ENCODE measurements at regions not wholly inside any gene's neighbourhood (a gene's known extent, or its start where the extent isn't known, plus 50 kb on each side); places are given as distances from the start of the nearest gene placed in this dataset.

- H3K4me3 ChIP-seq (ENCODE audit: control insufficient read depth in 2 of 3, extremely low read depth in 1 of 3, insufficient read depth in 2 of 3, low read depth in 1 of 3, low read length in 3 of 3), result no peak overlapping the region
- no peaks in the 10 kb centered on the region for H3K79me2 ChIP-seq (ENCODE audit: control insufficient read depth, insufficient read depth, low read length)
- peak overlapping the region; percentile 37 for H3K27ac ChIP-seq (ENCODE audit: control insufficient read depth, insufficient read depth, low read length)
- H3K27me3 ChIP-seq (ENCODE audit: control insufficient read depth, extremely low read depth, insufficient read depth, low read length), result no peaks in the 10 kb centered on the region
- peak; percentile 87 for DNase-seq (ENCODE audit: low read depth, low spot score)
- no peaks in the 10 kb centered on the region for H3K9me1 ChIP-seq (ENCODE audit: control insufficient read depth, extremely low read depth, insufficient read depth, low read length)
- no peaks in the 10 kb centered on the region for H4K20me1 ChIP-seq (ENCODE audit: control insufficient read depth, extremely low read depth, insufficient read depth, low read length)
- TF ChIP-seq CTCF (optimal IDR thresholded peaks at IDR 0.05 in 1 of 3, IDR thresholded peaks at IDR 0.05 in 1 of 3, conservative IDR thresholded peaks at IDR 0.05 in 1 of 3; ENCODE audit: extremely low read depth in 1 of 3, insufficient read depth in 2 of 3, low read length in 3 of 3) (no peak), EZH2 (IDR thresholded peaks at IDR 0.05; ENCODE audit: low read length) (no peak)
- FAIRE-seq, result peak; percentile 95
- H3K9ac ChIP-seq (ENCODE audit: control insufficient read depth, extremely low read depth, insufficient read depth, low read length), result no peak overlapping the region
- no peaks in the 10 kb centered on the region for H3K9me3 ChIP-seq (ENCODE audit: control insufficient read depth, low read depth, low read length)
- H3K36me3 ChIP-seq (ENCODE audit: control insufficient read depth in 2 of 2, extremely low read depth in 1 of 2, insufficient read depth in 2 of 2, low read length in 2 of 2), result no peaks in the 10 kb centered on the region
- dilution Hi-C loops (cut with MboI; ENCODE audit: extremely low pct_ligation_motif_present, low sequenced_read_pairs), result no loop called here
- H3K4me1 ChIP-seq (ENCODE audit: control insufficient read depth, extremely low read depth, insufficient read depth, low read length), result peaks cover 54% of the 10 kb centered on the region
- H2AFZ ChIP-seq (ENCODE audit: control insufficient read depth, low read length), result no peak overlapping the region
- peak overlapping the region; percentile 39 for H3K4me2 ChIP-seq (ENCODE audit: control insufficient read depth, extremely low read depth, insufficient read depth, low read depth, low read length)
Observed at GRCh38 chr5:158382473-158382872, 523.5 kb upstream of the CLINT1 start.

GRCh38 chr5:158381614-158382160, 522.7 kb upstream of the CLINT1 start:
- Histone ChIP-seq H3K79me2 (ENCODE audit: control insufficient read depth, insufficient read depth, low read length) (no peaks in the 10 kb centered on the region), H3K4me3 (ENCODE audit: control insufficient read depth in 2 of 3, extremely low read depth in 1 of 3, insufficient read depth in 2 of 3, low read depth in 1 of 3, low read length in 3 of 3) (no peak overlapping the region), H3K9me3 (ENCODE audit: control insufficient read depth, low read depth, low read length) (no peaks in the 10 kb centered on the region), H3K9ac (ENCODE audit: control insufficient read depth, extremely low read depth, insufficient read depth, low read length) (no peak overlapping the region), H2AFZ (ENCODE audit: control insufficient read depth, low read length) (no peak overlapping the region), H3K9me1 (ENCODE audit: control insufficient read depth, extremely low read depth, insufficient read depth, low read length) (no peaks in the 10 kb centered on the region), H4K20me1 (ENCODE audit: control insufficient read depth, extremely low read depth, insufficient read depth, low read length) (no peaks in the 10 kb centered on the region), H3K36me3 (ENCODE audit: control insufficient read depth in 2 of 2, extremely low read depth in 1 of 2, insufficient read depth in 2 of 2, low read length in 2 of 2) (no peaks in the 10 kb centered on the region), H3K4me1 (ENCODE audit: control insufficient read depth, extremely low read depth, insufficient read depth, low read length) (peaks cover 54% of the 10 kb centered on the region), H3K4me2 (ENCODE audit: control insufficient read depth, extremely low read depth, insufficient read depth, low read depth, low read length) (peak overlapping the region; percentile 3), H3K27ac (ENCODE audit: control insufficient read depth, insufficient read depth, low read length) (no peak overlapping the region), H3K27me3 (ENCODE audit: control insufficient read depth, extremely low read depth, insufficient read depth, low read length) (no peaks in the 10 kb centered on the region)
- no peak for FAIRE-seq
- TF ChIP-seq CTCF (optimal IDR thresholded peaks at IDR 0.05 in 1 of 3, IDR thresholded peaks at IDR 0.05 in 1 of 3, conservative IDR thresholded peaks at IDR 0.05 in 1 of 3; ENCODE audit: extremely low read depth in 1 of 3, insufficient read depth in 2 of 3, low read length in 3 of 3) (no peak), EZH2 (IDR thresholded peaks at IDR 0.05; ENCODE audit: low read length) (no peak)
- dilution Hi-C loops (cut with MboI; ENCODE audit: extremely low pct_ligation_motif_present, low sequenced_read_pairs), result no loop called here
- no peak for DNase-seq (ENCODE audit: low read depth, low spot score)

Data from keratinocyte (primary cell).